NT2/D1 (cell line): ENCODE measurements at regions not wholly inside any gene's neighbourhood (a gene's known extent, or its start where the extent isn't known, plus 50 kb on each side); places are given as distances from the start of the nearest gene placed in this dataset.

ENCODE experiments used
- DNase-seq: peaks from one replicate; pipeline ENCODE4 v3.0.0-alpha.2; 2011; ENCODE audit warnings: low read depth, low spot score
- H3K27me3 ChIP-seq: 2 replicates; pipeline ENCODE4 v1.6.0; 2011; ENCODE audit warnings: mild to moderate bottlenecking; ENCODE audit not compliant: insufficient read length, insufficient read depth
- H3K36me3 ChIP-seq: 2 replicates; pipeline ENCODE4 v1.6.1; 2011; ENCODE audit warnings: mild to moderate bottlenecking, low read length, mixed read lengths; ENCODE audit not compliant: insufficient read depth, insufficient read length
- H3K4me1 ChIP-seq: 2 replicates; pipeline ENCODE4 v1.5.1; 2011; ENCODE audit not compliant: insufficient read depth, insufficient read length
- H3K4me3 ChIP-seq: 2 replicates; pipeline ENCODE4 v1.5.1; 2011; ENCODE audit warnings: low read depth; ENCODE audit not compliant: insufficient read length
- H3K9ac ChIP-seq: 2 replicates; pipeline ENCODE4 v1.6.0; 2011; ENCODE audit warnings: low read depth; ENCODE audit not compliant: insufficient read length
- H3K9me3 ChIP-seq: 2 replicates; pipeline ENCODE4 v1.5.1; 2011; ENCODE audit warnings: mild to moderate bottlenecking, low read length; ENCODE audit not compliant: insufficient read depth
- SUZ12 ChIP-seq: IDR thresholded peaks from 2 replicates; pipeline ENCODE4 v1.6.1; 2011; ENCODE audit not compliant: insufficient read length, insufficient read depth; ENCODE audit errors: extremely low read depth
- YY1 ChIP-seq: IDR thresholded peaks from 2 replicates; pipeline ENCODE4 v1.6.1; 2011; ENCODE audit not compliant: insufficient read length, insufficient read depth
- ZNF274 ChIP-seq: IDR thresholded peaks from 2 replicates; pipeline ENCODE4 v1.6.1; 2011; ENCODE audit warnings: mild to moderate bottlenecking, low read depth, low read length

DNA sequence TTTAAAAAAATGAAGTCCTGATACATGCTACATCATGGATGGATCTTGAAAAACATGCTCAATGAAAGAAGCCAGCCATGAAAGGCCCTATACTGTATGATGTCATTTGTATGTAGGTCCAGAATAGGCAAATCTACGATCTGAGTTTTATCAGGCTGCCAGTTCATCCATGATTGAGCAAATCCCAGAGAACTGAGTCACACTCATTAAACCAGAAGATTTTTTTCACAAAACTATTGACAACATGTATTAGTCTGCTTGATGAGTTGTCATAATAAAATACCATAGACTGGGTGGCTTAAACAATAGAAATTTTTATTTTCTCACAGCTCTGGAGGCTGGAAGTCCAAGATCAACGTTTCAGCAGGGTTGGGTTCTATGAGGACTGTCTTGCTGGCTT, 130.7 kb downstream of the MREG start:
- no peaks in the 10 kb centered on the region for H3K4me1 ChIP-seq
- H3K4me3 ChIP-seq, result no peak overlapping the region
- no peaks in the 10 kb centered on the region for H3K36me3 ChIP-seq
- TF ChIP-seq YY1 (no peak), SUZ12 (no peak), ZNF274 (no peak)
- H3K27me3 ChIP-seq, result no peaks in the 10 kb centered on the region
- no peak overlapping the region for H3K9ac ChIP-seq
- DNase-seq, result no peak
- H3K9me3 ChIP-seq, result no peaks in the 10 kb centered on the region

GRCh38 chr2:215881582-215881981, 131.8 kb downstream of the MREG start:
- TF ChIP-seq SUZ12 (no peak), ZNF274 (no peak), YY1 (no peak)
- DNase-seq, result no peak
- 0 out of 2 replicates have a peak, but pooled peaks cover 5% of the 10 kb centered on the region for H3K9me3 ChIP-seq

GRCh38 chr2:215880970-215881369, 132.4 kb downstream of the MREG start:
- H3K9ac ChIP-seq, result no peak overlapping the region
- no peaks in the 10 kb centered on the region for H3K4me1 ChIP-seq
- no peak overlapping the region for H3K4me3 ChIP-seq
- H3K9me3 ChIP-seq, result 0 out of 2 replicates have a peak, but pooled peaks cover 5% of the 10 kb centered on the region
- no peak for DNase-seq
- TF ChIP-seq SUZ12, result no peak
- no peak for TF ChIP-seq ZNF274
- TF ChIP-seq YY1, result no peak
- no peaks in the 10 kb centered on the region for H3K36me3 ChIP-seq
- H3K27me3 ChIP-seq, result no peaks in the 10 kb centered on the region

More at GRCh38 chr2:215881582-215881981, 131.8 kb downstream of the MREG start:
- no peak overlapping the region for H3K4me3 ChIP-seq
- no peaks in the 10 kb centered on the region for H3K4me1 ChIP-seq
- no peaks in the 10 kb centered on the region for H3K36me3 ChIP-seq
- no peaks in the 10 kb centered on the region for H3K27me3 ChIP-seq
- no peak overlapping the region for H3K9ac ChIP-seq

DNA sequence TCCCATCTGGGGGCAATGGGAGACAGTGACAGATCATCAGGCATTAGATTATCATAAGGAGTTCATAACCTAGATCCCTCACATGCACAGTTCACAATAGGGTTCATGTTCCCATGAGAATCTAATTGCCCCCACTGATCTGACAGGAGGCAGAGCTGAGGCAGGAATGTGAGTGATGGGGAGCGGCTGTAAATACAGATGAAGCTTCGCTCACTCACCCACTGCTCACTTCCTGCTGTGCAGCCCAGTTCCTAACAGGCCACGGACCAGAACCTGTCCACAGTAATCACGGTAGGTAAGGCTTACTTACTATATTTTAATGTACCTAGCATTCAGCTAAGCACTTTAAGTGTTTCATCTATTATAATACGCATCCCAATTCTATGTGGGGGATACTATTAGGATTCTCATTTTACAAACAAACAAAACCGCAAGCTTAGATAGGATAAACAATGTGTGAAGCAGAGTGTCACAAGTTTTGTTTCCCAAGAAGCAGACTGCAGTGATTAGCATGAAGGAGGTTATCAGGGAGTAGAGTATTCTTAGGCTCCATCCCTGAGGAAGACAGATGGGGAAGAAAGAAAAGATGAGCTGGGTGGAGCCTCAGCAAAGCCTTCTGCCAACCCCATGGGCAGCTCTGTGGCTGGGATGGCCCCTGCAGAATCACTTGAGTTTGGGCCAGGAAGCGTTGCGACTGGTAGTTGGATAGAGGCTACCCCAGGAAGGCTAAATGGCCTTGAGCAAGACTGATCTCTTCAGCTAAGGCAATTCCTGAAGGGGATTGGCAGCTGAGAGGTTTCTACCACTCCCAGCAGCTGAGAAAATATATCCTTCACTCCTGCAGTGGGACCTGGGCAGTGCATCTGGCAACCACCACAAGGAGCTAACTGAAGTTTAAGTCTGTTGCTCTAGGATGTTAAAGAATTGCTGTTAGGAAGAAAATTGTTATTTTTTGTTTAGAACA, 133.1 kb downstream of the MREG start:
- TF ChIP-seq SUZ12, result no peak
- TF ChIP-seq YY1, result no peak
- no peak for TF ChIP-seq ZNF274

DNA sequence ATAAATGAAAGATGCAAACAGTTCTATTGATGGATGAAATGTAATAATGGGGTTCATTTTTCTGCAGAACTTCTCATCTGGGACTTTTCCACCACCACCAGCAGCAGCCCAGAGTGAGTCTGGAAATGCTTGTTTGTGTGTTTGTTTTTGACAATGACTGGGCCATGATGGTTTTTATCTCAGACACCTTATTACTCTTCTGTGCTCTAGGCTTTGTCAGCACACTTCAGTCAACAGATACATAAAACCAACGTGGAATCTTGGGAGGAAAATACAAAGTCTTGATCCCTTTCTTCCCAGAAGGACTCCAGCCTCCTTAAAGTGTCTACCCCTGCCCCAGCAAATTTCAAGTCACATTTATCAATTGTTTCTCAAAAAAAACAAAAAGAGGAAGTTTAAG, 134.0 kb downstream of the MREG start:
- Histone ChIP-seq H3K36me3 (no peaks in the 10 kb centered on the region), H3K9me3 (0 out of 2 replicates have a peak, but pooled peaks cover 5% of the 10 kb centered on the region), H3K9ac (no peak overlapping the region), H3K4me1 (no peaks in the 10 kb centered on the region), H3K27me3 (no peaks in the 10 kb centered on the region), H3K4me3 (no peak overlapping the region)
- no peak for TF ChIP-seq SUZ12
- TF ChIP-seq YY1, result no peak
- TF ChIP-seq ZNF274, result no peak
- DNase-seq, result no peak

More for the DNA sequence above, 133.1 kb downstream of the MREG start:
- H3K4me3 ChIP-seq, result no peak overlapping the region
- H3K4me1 ChIP-seq, result no peaks in the 10 kb centered on the region
- 0 out of 2 replicates have a peak, but pooled peaks cover 5% of the 10 kb centered on the region for H3K9me3 ChIP-seq
- no peaks in the 10 kb centered on the region for H3K36me3 ChIP-seq
- no peak for DNase-seq
- no peaks in the 10 kb centered on the region for H3K27me3 ChIP-seq
- no peak overlapping the region for H3K9ac ChIP-seq

DNA sequence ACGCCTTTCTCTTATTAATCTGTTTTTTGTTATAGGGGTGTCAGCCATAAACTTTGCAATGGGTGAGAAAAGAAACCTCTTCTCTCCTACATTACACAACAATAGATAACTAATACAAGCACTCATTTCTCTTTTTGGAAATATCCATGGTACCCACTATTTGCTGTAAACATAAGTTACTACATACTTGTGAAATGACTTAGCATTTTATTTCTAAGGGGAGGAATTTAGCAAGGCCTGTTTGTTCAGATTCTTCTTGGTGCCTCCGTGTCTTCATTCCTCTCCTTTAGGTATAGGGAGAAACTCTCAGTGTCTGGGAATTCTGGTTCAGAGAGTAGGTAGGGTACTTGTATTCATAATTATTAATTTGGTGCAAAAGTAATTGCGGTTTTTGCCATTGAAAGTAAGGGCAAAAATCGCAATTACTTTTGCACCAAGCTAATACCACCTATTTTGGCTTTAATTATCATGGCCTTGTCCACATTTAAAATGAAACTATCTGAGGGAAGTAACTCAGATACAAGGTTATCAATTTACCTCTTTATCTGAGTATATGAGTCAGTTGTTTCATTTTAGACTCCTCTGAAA, 134.8 kb downstream of the MREG start:
- H3K36me3 ChIP-seq, result no peaks in the 10 kb centered on the region
- H3K9me3 ChIP-seq, result 0 out of 2 replicates have a peak, but pooled peaks cover 5% of the 10 kb centered on the region
- no peak overlapping the region for H3K9ac ChIP-seq
- DNase-seq, result no peak
- no peaks in the 10 kb centered on the region for H3K27me3 ChIP-seq
- H3K4me3 ChIP-seq, result no peak overlapping the region
- no peak for TF ChIP-seq YY1
- no peak for TF ChIP-seq SUZ12
- TF ChIP-seq ZNF274, result no peak
- H3K4me1 ChIP-seq, result no peaks in the 10 kb centered on the region

DNA sequence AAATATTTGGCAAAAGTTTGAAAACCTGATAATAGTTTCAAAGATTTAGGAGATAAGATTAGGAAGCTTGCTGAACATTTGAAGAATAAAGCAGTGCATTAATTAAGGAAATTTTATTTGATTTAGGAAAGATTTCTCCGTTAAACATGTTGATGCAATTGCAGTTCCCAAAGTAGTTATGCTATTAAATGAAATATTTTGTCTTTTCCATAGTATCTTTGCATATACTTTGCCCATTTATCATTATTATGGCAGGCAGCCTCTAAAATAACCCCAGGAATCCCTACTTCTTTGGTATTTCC, 136.5 kb downstream of the MREG start:
- TF ChIP-seq ZNF274 (no peak), SUZ12 (no peak), YY1 (no peak)
- Histone ChIP-seq H3K36me3 (no peaks in the 10 kb centered on the region), H3K4me3 (no peak overlapping the region), H3K27me3 (no peaks in the 10 kb centered on the region), H3K9ac (no peak overlapping the region), H3K9me3 (0 out of 2 replicates have a peak, but pooled peaks cover 5% of the 10 kb centered on the region), H3K4me1 (no peaks in the 10 kb centered on the region)
- no peak for DNase-seq
